HCT116 (cell line): ENCODE measurements at regions not wholly inside any gene's neighbourhood (a gene's known extent, or its start where the extent isn't known, plus 50 kb on each side); places are given as distances from the start of the nearest gene placed in this dataset.
A peak's percentile ranks its signal among the peaks of the same experiment; 100 is the strongest.

Experiments used
- ATAC-seq: fragments of 200-7000 bp; cut with Tn5 transposase; 2 replicates; pipeline ENCODE4 v1.9.1; 2020; ENCODE audit warnings: mild to moderate bottlenecking, moderate library complexity
- BruUV-seq: library from RNA; stranded (reverse); fragments of 400-500 nt; replicated peaks from 2 replicates; lab custom pipeline; 2021; lab: Mats Ljungman, UMichigan
- CTCF ChIA-PET: fragments of 300-600 bp; sonication (Branson Sonifier 250); formaldehyde crosslinking; loops from one replicate; lab custom pipeline; 2021; ENCODE audit warnings: antibody characterized with exemption; lab: Charles Lee
- POLR2A ChIA-PET: fragments of 300-600, 350-600 bp; sonication (Branson Sonifier 250); formaldehyde crosslinking; loops from one replicate; lab custom pipeline; 2021; ENCODE audit warnings: antibody characterized with exemption; lab: Charles Lee
- RAD21 ChIA-PET, 2 experiments: fragments of 300-600 bp; sonication (Branson Sonifier 250); formaldehyde crosslinking; loops; one replicate each; lab custom pipeline; 2023; ENCODE audit warnings: low total read pairs in 2 of 2; ENCODE audit not compliant: uncharacterized antibody in 2 of 2, unreplicated experiment in 2 of 2, low non-redundant PET in 1 of 2; lab: Charles Lee
- DNase-seq: peaks from one replicate; pipeline ENCODE4 v3.0.0-alpha.2; 2010; ENCODE audit warnings: low read depth, low spot score
- H2AFZ ChIP-seq: fragments of 200-600 bp; shearing (Covaris generic), sonication (generic); 2 replicates; pipeline ENCODE4 v1.6.1; 2017; ENCODE audit warnings: low read depth, mixed run types, mixed read lengths, antibody characterized with exemption, low read length; ENCODE audit not compliant: poor library complexity, severe bottlenecking
- H3K27ac ChIP-seq: 2 replicates; pipeline ENCODE4 v1.5.1; 2012; ENCODE audit warnings: low read depth, low read length
- H3K27me3 ChIP-seq: fragments of 200-600 bp; sonication (generic); 2 replicates; pipeline ENCODE4 v1.6.1; 2016; ENCODE audit warnings: mixed run types, low read length, mixed read lengths; ENCODE audit not compliant: insufficient read depth
- H3K36me3 ChIP-seq, 2 experiments: fragments of 200-500 bp in 1 of 2; fragments of 200-600 bp in 1 of 2; sonication (Bioruptor generic) in 1 of 2; sonication (generic) in 1 of 2; 2 replicates each; pipeline versions ENCODE4 v1.5.1 to v1.6.1; 2014 to 2016; ENCODE audit warnings: low read length in 2 of 2, inconsistent platforms in 1 of 2, mixed read lengths in 1 of 2, mixed run types in 1 of 2; ENCODE audit not compliant: insufficient read depth in 2 of 2, control insufficient read depth in 1 of 2
- H3K4me1 ChIP-seq, 2 experiments: fragments of 200-600 bp in 1 of 2; sonication (generic) in 1 of 2; 2 replicates each; pipeline versions ENCODE4 v1.5.1 to v1.6.1; 2012 to 2017; ENCODE audit warnings: low read length in 2 of 2, inconsistent platforms in 1 of 2, mild to moderate bottlenecking in 1 of 2, mixed read lengths in 1 of 2, mixed run types in 1 of 2, moderate library complexity in 1 of 2; ENCODE audit not compliant: insufficient read depth in 2 of 2, control insufficient read depth in 1 of 2
- H3K4me2 ChIP-seq: fragments of 200-600 bp; sonication (generic); 2 replicates; pipeline ENCODE4 v1.6.1; 2017; ENCODE audit warnings: mixed run types, low read length, mixed read lengths
- H3K4me3 ChIP-seq, 2 experiments: fragments of 200-600 bp in 1 of 2; sonication (generic) in 1 of 2; replicated peaks in 1 of 2; 2 replicates each; pipeline ENCODE4 v1.5.1; 2011 to 2016; ENCODE audit warnings: low read length in 2 of 2, control low read depth in 1 of 2, low read depth in 1 of 2, mild to moderate bottlenecking in 1 of 2, mixed read lengths in 1 of 2, mixed run types in 1 of 2
- H3K79me2 ChIP-seq: fragments of 200-600 bp; sonication (generic); 2 replicates; pipeline ENCODE4 v1.6.1; 2017; ENCODE audit warnings: mild to moderate bottlenecking, mixed run types, low read length, moderate library complexity, mixed read lengths; ENCODE audit not compliant: insufficient read depth
- H3K9ac ChIP-seq: fragments of 200-600 bp; sonication (generic); 2 replicates; pipeline ENCODE4 v1.6.1; 2016; ENCODE audit warnings: low read length, mixed read lengths
- H3K9me2 ChIP-seq: fragments of 200-600 bp; sonication (generic), shearing (Covaris generic); 2 replicates; pipeline ENCODE4 v1.6.1; 2017; ENCODE audit warnings: mixed run types, mild to moderate bottlenecking, moderate library complexity; ENCODE audit not compliant: insufficient read depth
- H3K9me3 ChIP-seq, 2 experiments: fragments of 200-500 bp in 1 of 2; fragments of 200-600 bp in 1 of 2; sonication (Bioruptor generic) in 1 of 2; sonication (generic) in 1 of 2; 2 replicates each; pipeline ENCODE4 v1.6.1; 2014 to 2017; ENCODE audit warnings: low read length in 2 of 2, mixed read lengths in 2 of 2, inconsistent platforms in 1 of 2, low read depth in 1 of 2, mild to moderate bottlenecking in 1 of 2, mixed run types in 1 of 2, moderate library complexity in 1 of 2; ENCODE audit not compliant: control insufficient read depth in 1 of 2, insufficient read depth in 1 of 2
- H4K20me1 ChIP-seq: fragments of 200-600 bp; sonication (generic), shearing (Covaris generic); 2 replicates; pipeline ENCODE4 v1.6.1; 2017; ENCODE audit warnings: mixed run types, mild to moderate bottlenecking, moderate library complexity; ENCODE audit not compliant: insufficient read depth
- ATF3 ChIP-seq: IDR thresholded peaks from 2 replicates; pipeline ENCODE4 v1.6.1; 2012
- CBX3 ChIP-seq: IDR thresholded peaks from 2 replicates; pipeline ENCODE4 v1.6.1; 2012; ENCODE audit warnings: low read depth
- CEBPB ChIP-seq: IDR thresholded peaks from 2 replicates; pipeline ENCODE4 v1.6.1; 2012; ENCODE audit warnings: low read depth
- EGR1 ChIP-seq: IDR thresholded peaks from 2 replicates; pipeline ENCODE4 v1.6.1; 2012; ENCODE audit warnings: low read depth
- ELF1 ChIP-seq: IDR thresholded peaks from 2 replicates; pipeline ENCODE4 v1.6.1; 2012; ENCODE audit warnings: low read depth, borderline replicate concordance
- EZH2 ChIP-seq: fragments of 200-600 bp; sonication (generic); IDR thresholded peaks from 2 replicates; pipeline ENCODE4 v1.6.1; 2017; ENCODE audit warnings: antibody characterized with exemption, mixed run types
- EZH2phosphoT487 ChIP-seq: fragments of 200-600 bp; IDR thresholded peaks from 2 replicates; pipeline ENCODE4 v1.6.1; 2018; ENCODE audit warnings: antibody characterized with exemption, borderline replicate concordance
- JUND ChIP-seq: IDR thresholded peaks from 2 replicates; pipeline ENCODE4 v1.6.1; 2012
- MAX ChIP-seq: IDR thresholded peaks from 2 replicates; pipeline ENCODE4 v1.6.1; 2012
- RAD21 ChIP-seq: IDR thresholded peaks from 2 replicates; pipeline ENCODE4 v1.6.1; 2012; ENCODE audit warnings: low read depth, mild to moderate bottlenecking
- SP1 ChIP-seq: IDR thresholded peaks from 2 replicates; pipeline ENCODE4 v1.6.1; 2012; ENCODE audit warnings: low read depth
- SRF ChIP-seq: IDR thresholded peaks from 2 replicates; pipeline ENCODE4 v1.6.1; 2012; ENCODE audit warnings: low read depth
- TCF7L2 ChIP-seq: IDR thresholded peaks from 2 replicates; pipeline ENCODE4 v1.7.0; 2011; ENCODE audit warnings: borderline replicate concordance, inconsistent platforms; ENCODE audit not compliant: insufficient read depth, insufficient read length; ENCODE audit errors: extremely low read depth
- YY1 ChIP-seq: IDR thresholded peaks from 2 replicates; pipeline ENCODE4 v1.6.1; 2011; ENCODE audit warnings: low read length, low read depth, moderate library complexity, mild to moderate bottlenecking; ENCODE audit not compliant: insufficient replicate concordance; ENCODE audit errors: extremely low read depth
- ZFX ChIP-seq: fragments of 450-650 bp; IDR thresholded peaks from 2 replicates; pipeline ENCODE4 v1.6.1; 2017
- ZNF274 ChIP-seq: fragments of 200-500 bp; sonication (Bioruptor generic); IDR thresholded peaks from 2 replicates; pipeline ENCODE4 v1.6.1; 2014; ENCODE audit warnings: mild to moderate bottlenecking, low read depth, low read length, inconsistent platforms
- intact Hi-C: fragments of 100-400 bp; cut with micrococcal nuclease; formaldehyde crosslinking; loops from 2 replicates; pipeline ENCODE4 v1.10.0; 2022

- no peak for ATAC-seq
- intact Hi-C loops, result no loop called here
Observed at GRCh38 chr7:120053390-120053961, 219.5 kb upstream of the KCND2 start.

GRCh38 chr7:120054376-120055100 lies 218.4 kb upstream of the KCND2 start:
- H3K4me1 ChIP-seq, result peaks cover 0 to 11% of the 10 kb centered on the region in 2 experiments; a peak in 2 of 4 replicates
- no TSS peak for BruUV-seq
- no peak overlapping the region for H2AFZ ChIP-seq
- no peaks in the 10 kb centered on the region for H3K79me2 ChIP-seq
- H3K27ac ChIP-seq, result no peak overlapping the region
- no peaks in the 10 kb centered on the region for H3K9me2 ChIP-seq
- no peaks in the 10 kb centered on the region for H3K9me3 ChIP-seq
- intact Hi-C loops, result no loop called here
- no peak overlapping the region for H3K4me3 ChIP-seq
- no peaks in the 10 kb centered on the region for H3K27me3 ChIP-seq
- no peaks in the 10 kb centered on the region for H3K36me3 ChIP-seq
- ChIA-PET RAD21 (no interaction called here), CTCF (no interaction called here), POLR2A (no interaction called here)
- H3K4me2 ChIP-seq, result peak overlapping the region; percentile 67
- DNase-seq (no peak), ATAC-seq (no peak)
- no peaks in the 10 kb centered on the region for H4K20me1 ChIP-seq
- no peak overlapping the region for H3K9ac ChIP-seq
- TF ChIP-seq SP1, result no peak
- no peak for TF ChIP-seq RAD21
- no peak for TF ChIP-seq EZH2phosphoT487
- TF ChIP-seq TCF7L2, result no peak
- no peak for TF ChIP-seq ZNF274
- TF ChIP-seq ATF3, result no peak
- no peak for TF ChIP-seq SRF
- TF ChIP-seq YY1, result no peak
- no peak for TF ChIP-seq MAX
- no peak for TF ChIP-seq EZH2
- TF ChIP-seq CEBPB, result no peak
- TF ChIP-seq ZFX, result no peak
- TF ChIP-seq EGR1, result no peak
- TF ChIP-seq CBX3, result no peak
- TF ChIP-seq JUND, result no peak
- TF ChIP-seq ELF1, result no peak

More at GRCh38 chr7:120053390-120053961, 219.5 kb upstream of the KCND2 start:
- H3K36me3 ChIP-seq, result no peaks in the 10 kb centered on the region
- H2AFZ ChIP-seq, result no peak overlapping the region
- no peak overlapping the region for H3K27ac ChIP-seq
- ChIA-PET CTCF (no interaction called here), RAD21 (no interaction called here), POLR2A (no interaction called here)
- no peaks in the 10 kb centered on the region for H3K79me2 ChIP-seq
- no peak overlapping the region for H3K4me2 ChIP-seq
- BruUV-seq, result no TSS peak
- H3K4me1 ChIP-seq, result peaks cover 0 to 11% of the 10 kb centered on the region in 2 experiments; a peak in 2 of 4 replicates
- no peak for DNase-seq
- H3K9ac ChIP-seq, result no peak overlapping the region
- no peaks in the 10 kb centered on the region for H3K9me2 ChIP-seq
- H3K4me3 ChIP-seq, result no peak overlapping the region
- no peaks in the 10 kb centered on the region for H3K27me3 ChIP-seq
- no peaks in the 10 kb centered on the region for H3K9me3 ChIP-seq
- H4K20me1 ChIP-seq, result no peaks in the 10 kb centered on the region
- TF ChIP-seq CEBPB, result no peak
- TF ChIP-seq ZNF274, result no peak
- no peak for TF ChIP-seq ZFX
- TF ChIP-seq EZH2phosphoT487, result no peak
- TF ChIP-seq ATF3, result no peak
- TF ChIP-seq SRF, result no peak
